HEK293T (cell line): ENCODE measurements at regions not wholly inside any gene's neighbourhood (a gene's known extent, or its start where the extent isn't known, plus 50 kb on each side); places are given as distances from the start of the nearest gene placed in this dataset.

Experiments
- ARNT ChIP-seq: fragments of 450-650 bp; IDR thresholded peaks from 2 replicates; pipeline ENCODE4 v1.6.1; 2017; ENCODE audit warnings: mild to moderate bottlenecking
- BHLHE40 ChIP-seq: fragments of 450-650 bp; IDR thresholded peaks from 2 replicates; pipeline ENCODE4 v1.6.1; 2016; ENCODE audit warnings: mild to moderate bottlenecking, moderate library complexity, borderline replicate concordance
- CTBP1 ChIP-seq: fragments of 450-650 bp; IDR thresholded peaks from 2 replicates; pipeline ENCODE4 v1.6.1; 2016; ENCODE audit warnings: borderline replicate concordance
- ELF4 ChIP-seq: fragments of 450-650 bp; IDR thresholded peaks from 2 replicates; pipeline ENCODE4 v1.6.1; 2017; ENCODE audit warnings: antibody characterized with exemption
- FOXA1 ChIP-seq: fragments of 450-650 bp; IDR thresholded peaks from 2 replicates; pipeline ENCODE4 v1.6.1; 2016; ENCODE audit warnings: mild to moderate bottlenecking
- FOXK2 ChIP-seq: fragments of 450-650 bp; IDR thresholded peaks from 2 replicates; pipeline ENCODE4 v1.6.1; 2016; ENCODE audit warnings: mild to moderate bottlenecking
- FOXM1 ChIP-seq: fragments of 450-650 bp; IDR thresholded peaks from 2 replicates; pipeline ENCODE4 v1.6.1; 2017; ENCODE audit warnings: mild to moderate bottlenecking, borderline replicate concordance
- HDGF ChIP-seq: fragments of 450-650 bp; IDR thresholded peaks from 2 replicates; pipeline ENCODE4 v1.6.1; 2017; ENCODE audit warnings: antibody characterized with exemption, borderline replicate concordance
- L3MBTL2 ChIP-seq: fragments of 450-650 bp; conservative IDR thresholded peaks from 2 replicates; pipeline ENCODE4 v1.6.1; 2016; ENCODE audit warnings: mild to moderate bottlenecking
- NFRKB ChIP-seq: fragments of 450-650 bp; IDR thresholded peaks from 2 replicates; pipeline ENCODE4 v1.6.1; 2016; ENCODE audit warnings: mild to moderate bottlenecking, moderate library complexity
- SP1 ChIP-seq: fragments of 450-650 bp; IDR thresholded peaks from 2 replicates; pipeline ENCODE4 v1.6.1; 2017
- SUZ12 ChIP-seq: fragments of 450-650 bp; IDR thresholded peaks from 2 replicates; pipeline ENCODE4 v1.6.1; 2016; ENCODE audit warnings: mild to moderate bottlenecking
- ZNF384 ChIP-seq: fragments of 450-650 bp; IDR thresholded peaks from 2 replicates; pipeline ENCODE4 v1.6.1; 2016
- TF ChIP-seq, protein P1 (sequence below): fragments of 450-650 bp; IDR thresholded peaks from 2 replicates; pipeline ENCODE4 v1.6.1; 2016

DNA sequence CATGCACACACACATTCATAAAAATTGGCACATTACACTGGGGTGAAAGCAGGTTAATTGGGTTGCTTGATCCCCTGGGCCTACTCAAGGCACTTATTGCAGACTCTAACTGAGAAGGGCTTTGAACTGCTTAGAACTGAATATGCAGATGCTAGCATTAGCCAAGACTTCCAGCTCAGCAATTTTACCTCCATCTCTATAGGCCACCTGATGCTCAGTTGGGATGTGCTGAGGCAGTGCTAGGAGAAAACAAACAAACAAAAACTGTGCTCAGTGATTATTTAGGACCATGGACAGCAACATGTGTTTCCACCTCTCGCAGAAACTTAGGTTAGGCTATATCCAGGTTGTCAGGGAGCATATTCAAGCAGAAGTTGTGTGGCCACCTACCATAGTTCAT lies 124.8 kb upstream of the WSCD2 start:
- no peak for TF ChIP-seq BHLHE40
- TF ChIP-seq SP1, result no peak
- no peak for TF ChIP-seq ARNT
- TF ChIP-seq, protein P1, sequence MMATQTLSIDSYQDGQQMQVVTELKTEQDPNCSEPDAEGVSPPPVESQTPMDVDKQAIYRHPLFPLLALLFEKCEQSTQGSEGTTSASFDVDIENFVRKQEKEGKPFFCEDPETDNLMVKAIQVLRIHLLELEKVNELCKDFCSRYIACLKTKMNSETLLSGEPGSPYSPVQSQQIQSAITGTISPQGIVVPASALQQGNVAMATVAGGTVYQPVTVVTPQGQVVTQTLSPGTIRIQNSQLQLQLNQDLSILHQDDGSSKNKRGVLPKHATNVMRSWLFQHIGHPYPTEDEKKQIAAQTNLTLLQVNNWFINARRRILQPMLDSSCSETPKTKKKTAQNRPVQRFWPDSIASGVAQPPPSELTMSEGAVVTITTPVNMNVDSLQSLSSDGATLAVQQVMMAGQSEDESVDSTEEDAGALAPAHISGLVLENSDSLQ, result no peak
- TF ChIP-seq CTBP1, result no peak
- TF ChIP-seq ELF4, result no peak
- no peak for TF ChIP-seq ZNF384
- no peak for TF ChIP-seq HDGF
- TF ChIP-seq FOXK2, result no peak
- TF ChIP-seq FOXM1, result no peak
- no peak for TF ChIP-seq NFRKB
- no peak for TF ChIP-seq FOXA1
- TF ChIP-seq SUZ12, result no peak
- TF ChIP-seq L3MBTL2, result no peak
